SK-N-SH treated with all-trans-retinoic acid at 6 μM for 48 hours (cell line): ENCODE measurements at regions not wholly inside any gene's neighbourhood (a gene's known extent, or its start where the extent isn't known, plus 50 kb on each side); places are given as distances from the start of the nearest gene placed in this dataset.

Experiments used
- ATAC-seq: fragments of 200-7000 bp; cut with Tn5 transposase; 3 replicates; pipeline ENCODE4 v1.9.1; 2020; ENCODE audit warnings: mild to moderate bottlenecking, moderate library complexity
- ARNTL ChIP-seq: fragments of 450-650 bp; formaldehyde crosslinking; IDR thresholded peaks from 2 replicates; pipeline ENCODE4 v1.5.0; 2020; ENCODE audit warnings: low read depth, mild to moderate bottlenecking, moderate library complexity, borderline replicate concordance
- BACH2 ChIP-seq: fragments of 250-450 bp; sonication (Bioruptor Pico); IDR thresholded peaks from 2 replicates; pipeline ENCODE4 v1.9.0; 2021; ENCODE audit warnings: mild to moderate bottlenecking, borderline replicate concordance
- CREB5 ChIP-seq: fragments of 250-450 bp; sonication (Bioruptor Pico); IDR thresholded peaks from 2 replicates; pipeline ENCODE4 v1.5.1; 2020; ENCODE audit warnings: low read depth, mild to moderate bottlenecking, moderate library complexity
- CSDC2 ChIP-seq: fragments of 250-450 bp; sonication (Bioruptor Pico); IDR thresholded peaks from 2 replicates; pipeline ENCODE4 v1.5.0; 2020; ENCODE audit warnings: mild to moderate bottlenecking, moderate library complexity
- ESRRG ChIP-seq: fragments of 250-450 bp; sonication (Bioruptor Pico); IDR thresholded peaks from 2 replicates; pipeline ENCODE4 v1.6.1; 2021; ENCODE audit warnings: mild to moderate bottlenecking
- GLIS3 ChIP-seq: fragments of 250-450 bp; sonication (Bioruptor Pico); IDR thresholded peaks from 2 replicates; pipeline ENCODE4 v1.5.0; 2020; ENCODE audit warnings: mild to moderate bottlenecking, moderate library complexity
- ISL1 ChIP-seq: fragments of 250-450 bp; sonication (Bioruptor Pico); IDR thresholded peaks from 2 replicates; pipeline ENCODE4 v2.1.2; 2022; ENCODE audit warnings: mild to moderate bottlenecking, moderate library complexity
- OSR1 ChIP-seq: fragments of 250-450 bp; sonication (Bioruptor Pico); IDR thresholded peaks from 2 replicates; pipeline ENCODE4 v1.8.0; 2022; ENCODE audit warnings: moderate library complexity, mild to moderate bottlenecking, inconsistent platforms
- PATZ1 ChIP-seq: fragments of 250-450 bp; sonication (Bioruptor Pico); IDR thresholded peaks from 2 replicates; pipeline ENCODE4 v1.8.0; 2020; ENCODE audit warnings: mild to moderate bottlenecking, moderate library complexity, borderline replicate concordance
- POU6F1 ChIP-seq: fragments of 250-450 bp; sonication (Bioruptor Pico); IDR thresholded peaks from 2 replicates; pipeline ENCODE4 v1.8.0; 2021; ENCODE audit warnings: low read depth, mild to moderate bottlenecking, moderate library complexity, borderline replicate concordance
- PPARA ChIP-seq: fragments of 250-450 bp; sonication (Bioruptor Pico); IDR thresholded peaks from 2 replicates; pipeline ENCODE4 v1.5.0; 2020; ENCODE audit warnings: mild to moderate bottlenecking, borderline replicate concordance
- SNAI2 ChIP-seq: fragments of 250-450 bp; sonication (Bioruptor Pico); IDR thresholded peaks from 2 replicates; pipeline ENCODE4 v1.5.0; 2020; ENCODE audit warnings: mild to moderate bottlenecking, moderate library complexity
- TCF4 ChIP-seq: fragments of 250-450 bp; sonication (Bioruptor Pico); IDR thresholded peaks from 2 replicates; pipeline ENCODE4 v1.8.0; 2021; ENCODE audit warnings: mild to moderate bottlenecking, moderate library complexity, borderline replicate concordance
- TSHZ2 ChIP-seq: fragments of 250-450 bp; sonication (Bioruptor Pico); IDR thresholded peaks from 2 replicates; pipeline ENCODE4 v1.5.0; 2020; ENCODE audit warnings: mild to moderate bottlenecking, moderate library complexity
- ZC3H10 ChIP-seq: fragments of 250-450 bp; sonication (Bioruptor Pico); IDR thresholded peaks from 2 replicates; pipeline ENCODE4 v1.5.1; 2021; ENCODE audit warnings: mild to moderate bottlenecking, moderate library complexity
- ZNF565 ChIP-seq: fragments of 450-650 bp; formaldehyde crosslinking; conservative IDR thresholded peaks from 2 replicates; pipeline ENCODE4 v1.5.0; 2020; ENCODE audit warnings: low read depth, mild to moderate bottlenecking, moderate library complexity
- ZNF70 ChIP-seq: fragments of 450-650 bp; formaldehyde crosslinking; IDR thresholded peaks from 2 replicates; pipeline ENCODE4 v1.5.0; 2020; ENCODE audit warnings: mild to moderate bottlenecking, moderate library complexity

GRCh38 chr6:127022302-127022701 is 96.2 kb upstream of the RSPO3 start:
- ATAC-seq: peak; percentile 55; the same call in 2 of the 3 replicates
- TF ChIP-seq TCF4 (CRISPR knock-in tag) (peak; percentile 41; the same call in 1 of the 2 replicates), ISL1 (no peak)

GRCh38 chr6:127023001-127023778 is 95.3 kb upstream of the RSPO3 start:
- TF ChIP-seq GLIS3 (CRISPR knock-in tag) (no peak), ESRRG (CRISPR knock-in tag) (no peak), PPARA (CRISPR knock-in tag) (no peak), PATZ1 (CRISPR knock-in tag) (no peak), TCF4 (CRISPR knock-in tag) (no peak), ZNF565 (CRISPR knock-in tag) (no peak), CREB5 (CRISPR knock-in tag) (no peak), POU6F1 (no peak), BACH2 (CRISPR knock-in tag) (no peak)
- TF ChIP-seq, all 23 proteins: peak for 0
- no peak for ATAC-seq

GRCh38 chr6:127026247-127026646 is 92.2 kb upstream of the RSPO3 start:
- no peak for TF ChIP-seq CSDC2 (CRISPR knock-in tag)
- TF ChIP-seq, all 23 proteins: peak for 0
- ATAC-seq: no peak

- TF ChIP-seq ARNTL (CRISPR knock-in tag) (no peak), PATZ1 (CRISPR knock-in tag) (no peak), SNAI2 (CRISPR knock-in tag) (no peak), ZNF70 (CRISPR knock-in tag) (no peak), ZC3H10 (no peak), ZNF565 (CRISPR knock-in tag) (no peak), TSHZ2 (CRISPR knock-in tag) (no peak), OSR1 (CRISPR knock-in tag) (no peak), POU6F1 (no peak)
- ATAC-seq: no peak
These were observed 88.4 kb upstream of the RSPO3 start for GRCh38 chr6:127030111-127030510.
